Loucy (cell line): ENCODE measurements at regions not wholly inside any gene's neighbourhood (a gene's known extent, or its start where the extent isn't known, plus 50 kb on each side); places are given as distances from the start of the nearest gene placed in this dataset.

Experiments used
- CTCF ChIP-seq: fragments of 200-600 bp; sonication (generic); conservative IDR thresholded peaks from 2 replicates; pipeline ENCODE4 v1.5.1; 2014; ENCODE audit warnings: mild to moderate bottlenecking, antibody characterized with exemption, low read length
- EZH2phosphoT487 ChIP-seq: fragments of 200-600 bp; IDR thresholded peaks from 2 replicates; pipeline ENCODE4 v1.6.1; 2018; ENCODE audit warnings: antibody characterized with exemption, mild to moderate bottlenecking, moderate library complexity, borderline replicate concordance

DNA sequence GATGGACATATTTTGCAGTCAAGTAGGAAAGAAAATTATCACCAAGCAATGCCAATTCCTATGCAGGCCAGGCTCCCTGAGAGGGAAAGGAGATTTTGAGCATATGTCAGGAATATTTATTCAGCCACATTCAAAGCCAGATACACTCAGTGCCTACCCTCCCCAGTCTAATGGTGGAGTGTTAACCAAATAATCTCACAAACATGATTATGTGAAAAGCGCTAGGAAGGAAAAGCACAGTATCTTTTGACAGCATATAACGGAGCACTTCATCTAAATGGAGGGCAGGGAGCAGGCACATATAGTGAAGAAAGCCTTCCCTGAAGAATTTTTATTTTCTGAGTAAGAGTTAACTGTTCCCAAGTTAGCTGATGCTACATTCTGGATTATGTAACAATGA is 80.3 kb upstream of the SLC30A5 start:
- TF ChIP-seq CTCF = no peak
- TF ChIP-seq EZH2phosphoT487 = no peak
